Activated CD4-positive, CD25-positive, alpha-beta regulatory T cell treated with anti-CD3 and anti-CD28 coated beads, Interleukin-2, amount 50 U/mL, for 24 hours (primary cell): ENCODE measurements at regions not wholly inside any gene's neighbourhood (a gene's known extent, or its start where the extent isn't known, plus 50 kb on each side); places are given as distances from the start of the nearest gene placed in this dataset.

Experiments
- ATAC-seq, 2 donors: fragments of 150-1000 bp; cut with Tn5 transposase; one replicate each; pipeline ENCODE4 v1.10.0; 2021; ENCODE audit warnings: mild to moderate bottlenecking in 1 of 2, moderate library complexity in 1 of 2

- ATAC-seq, result no peak
Observed at GRCh38 chr16:86093801-86094750, 195.1 kb downstream of the IRF8 start.

GRCh38 chr16:86095131-86095752 is 196.3 kb downstream of the IRF8 start:
- ATAC-seq, result no peak

- no peak for ATAC-seq
Observed at GRCh38 chr16:86095906-86096485, 197.0 kb downstream of the IRF8 start.

GRCh38 chr16:86096850-86097249 is 197.9 kb downstream of the IRF8 start:
- no peak for ATAC-seq

- ATAC-seq, result no peak
Observed at GRCh38 chr16:86099326-86099725, 200.4 kb downstream of the IRF8 start.

GRCh38 chr16:86100205-86101136 is 201.5 kb downstream of the IRF8 start:
- ATAC-seq, result no peak

GRCh38 chr16:86101137-86101896 is 202.4 kb downstream of the IRF8 start:
- no peak for ATAC-seq

GRCh38 chr16:86101897-86102157 is 202.9 kb downstream of the IRF8 start:
- ATAC-seq, result no peak

GRCh38 chr16:86103320-86103719 is 204.4 kb downstream of the IRF8 start:
- ATAC-seq, result no peak

GRCh38 chr16:86104537-86105048 is 205.6 kb downstream of the IRF8 start:
- no peak for ATAC-seq

GRCh38 chr16:86107215-86107825 is 208.4 kb downstream of the IRF8 start:
- ATAC-seq, result no peak

GRCh38 chr16:86108062-86108461 is 209.1 kb downstream of the IRF8 start:
- ATAC-seq, result no peak

GRCh38 chr16:86110134-86110533 is 211.2 kb downstream of the IRF8 start:
- no peak for ATAC-seq

GRCh38 chr16:86110726-86111125 is 211.8 kb downstream of the IRF8 start:
- ATAC-seq, result no peak

- no peak for ATAC-seq
Observed at GRCh38 chr16:86112178-86112577, 213.2 kb downstream of the IRF8 start.

GRCh38 chr16:86117235-86117634 is 218.3 kb downstream of the IRF8 start:
- ATAC-seq, result no peak

GRCh38 chr16:86117756-86118155 is 218.8 kb downstream of the IRF8 start:
- ATAC-seq, result no peak

GRCh38 chr16:86118467-86119307 is 219.7 kb downstream of the IRF8 start:
- ATAC-seq, result no peak

- ATAC-seq, result no peak
Observed at GRCh38 chr16:86120201-86121192, 221.5 kb downstream of the IRF8 start.
